Left ventricle myocardium inferior (tissue), 1 donor: ENCODE measurements at regions not wholly inside any gene's neighbourhood (a gene's known extent, or its start where the extent isn't known, plus 50 kb on each side); places are given as distances from the start of the nearest gene placed in this dataset.

Experiments
- DNase-seq: peaks from one replicate; pipeline ENCODE4 v3.0.0-alpha.2; 2020
- H3K27ac ChIP-seq: fragments of 200-600 bp; replicated peaks from 2 replicates; pipeline ENCODE4 v1.8.0; 2021
- H3K27me3 ChIP-seq: fragments of 200-600 bp; 2 replicates; pipeline ENCODE4 v1.8.0; 2021; ENCODE audit warnings: low read depth
- H3K36me3 ChIP-seq: fragments of 200-600 bp; 2 replicates; pipeline ENCODE4 v1.8.0; 2021
- H3K4me1 ChIP-seq: fragments of 200-600 bp; 2 replicates; pipeline ENCODE4 v1.8.0; 2021
- H3K4me3 ChIP-seq: fragments of 200-600 bp; 2 replicates; pipeline ENCODE4 v1.8.0; 2021; ENCODE audit warnings: mild to moderate bottlenecking, moderate library complexity
- H3K9me3 ChIP-seq: fragments of 200-600 bp; replicated peaks from 2 replicates; pipeline ENCODE4 v1.8.0; 2021
- CTCF ChIP-seq: fragments of 200-600 bp; IDR thresholded peaks from 2 replicates; pipeline ENCODE4 v1.8.0; 2021; ENCODE audit warnings: antibody characterized with exemption, mild to moderate bottlenecking, borderline replicate concordance
- intact Hi-C: fragments of 100-400 bp; cut with micrococcal nuclease; formaldehyde crosslinking; loops from one replicate; pipeline ENCODE4 v1.11.0; 2022
- donor health status: DM: no; HTN: yes; CAD: no; lungs with severe emphysema.

- Histone ChIP-seq H3K27ac (no peak overlapping the region), H3K36me3 (no peaks in the 10 kb centered on the region), H3K27me3 (no peaks in the 10 kb centered on the region), H3K4me3 (no peak overlapping the region), H3K9me3 (no peaks in the 10 kb centered on the region), H3K4me1 (no peaks in the 10 kb centered on the region)
- no peak for DNase-seq
- no peak for TF ChIP-seq CTCF
- intact Hi-C loops: no loop called here
Observed at GRCh38 chr16:79911660-79912059, 311.1 kb upstream of the MAF start.

GRCh38 chr16:79909571-79909970, 309.0 kb upstream of the MAF start:
- TF ChIP-seq CTCF: no peak
- H3K4me1 ChIP-seq: no peaks in the 10 kb centered on the region
- H3K9me3 ChIP-seq: no peaks in the 10 kb centered on the region
- no peak for DNase-seq
- H3K36me3 ChIP-seq: no peaks in the 10 kb centered on the region
- no peaks in the 10 kb centered on the region for H3K27me3 ChIP-seq
- no peak overlapping the region for H3K4me3 ChIP-seq
- H3K27ac ChIP-seq: no peak overlapping the region
- intact Hi-C loops: no loop called here

- no peak overlapping the region for H3K4me3 ChIP-seq
- H3K4me1 ChIP-seq: no peaks in the 10 kb centered on the region
- intact Hi-C loops: no loop called here
- H3K27ac ChIP-seq: no peak overlapping the region
- no peak for DNase-seq
- H3K36me3 ChIP-seq: no peaks in the 10 kb centered on the region
- TF ChIP-seq CTCF: no peak
- no peaks in the 10 kb centered on the region for H3K27me3 ChIP-seq
- no peaks in the 10 kb centered on the region for H3K9me3 ChIP-seq
Observed at GRCh38 chr16:79903471-79903870, 302.9 kb upstream of the MAF start.

- intact Hi-C loops: no loop called here
- no peaks in the 10 kb centered on the region for H3K4me1 ChIP-seq
- no peaks in the 10 kb centered on the region for H3K9me3 ChIP-seq
Observed at GRCh38 chr16:79902351-79902750, 301.8 kb upstream of the MAF start.

GRCh38 chr16:79901522-79901921, 301.0 kb upstream of the MAF start:
- no peak overlapping the region for H3K4me3 ChIP-seq
- no peak overlapping the region for H3K27ac ChIP-seq
- no peaks in the 10 kb centered on the region for H3K4me1 ChIP-seq
- intact Hi-C loops: no loop called here
- no peaks in the 10 kb centered on the region for H3K36me3 ChIP-seq
- no peaks in the 10 kb centered on the region for H3K9me3 ChIP-seq
- no peak for TF ChIP-seq CTCF
- no peak for DNase-seq
- H3K27me3 ChIP-seq: no peaks in the 10 kb centered on the region

More at GRCh38 chr16:79902351-79902750, 301.8 kb upstream of the MAF start:
- no peak overlapping the region for H3K27ac ChIP-seq
- H3K36me3 ChIP-seq: no peaks in the 10 kb centered on the region
- TF ChIP-seq CTCF: no peak
- H3K27me3 ChIP-seq: no peaks in the 10 kb centered on the region
- no peak overlapping the region for H3K4me3 ChIP-seq
- no peak for DNase-seq

- TF ChIP-seq CTCF: no peak
- intact Hi-C loops: no loop called here
Observed at GRCh38 chr16:79899716-79900115, 299.2 kb upstream of the MAF start.

More at GRCh38 chr16:79899716-79900115, 299.2 kb upstream of the MAF start:
- Histone ChIP-seq H3K36me3 (no peaks in the 10 kb centered on the region), H3K9me3 (no peaks in the 10 kb centered on the region), H3K4me3 (no peak overlapping the region), H3K27me3 (no peaks in the 10 kb centered on the region), H3K4me1 (no peaks in the 10 kb centered on the region), H3K27ac (no peak overlapping the region)
- DNase-seq: no peak
